HuH-7.5 (cell line): ENCODE measurements at regions not wholly inside any gene's neighbourhood (a gene's known extent, or its start where the extent isn't known, plus 50 kb on each side); places are given as distances from the start of the nearest gene placed in this dataset.

Source experiments
- DNase-seq: peaks from one replicate; pipeline ENCODE4 v3.0.0; 2011; ENCODE audit warnings: low spot score

DNA sequence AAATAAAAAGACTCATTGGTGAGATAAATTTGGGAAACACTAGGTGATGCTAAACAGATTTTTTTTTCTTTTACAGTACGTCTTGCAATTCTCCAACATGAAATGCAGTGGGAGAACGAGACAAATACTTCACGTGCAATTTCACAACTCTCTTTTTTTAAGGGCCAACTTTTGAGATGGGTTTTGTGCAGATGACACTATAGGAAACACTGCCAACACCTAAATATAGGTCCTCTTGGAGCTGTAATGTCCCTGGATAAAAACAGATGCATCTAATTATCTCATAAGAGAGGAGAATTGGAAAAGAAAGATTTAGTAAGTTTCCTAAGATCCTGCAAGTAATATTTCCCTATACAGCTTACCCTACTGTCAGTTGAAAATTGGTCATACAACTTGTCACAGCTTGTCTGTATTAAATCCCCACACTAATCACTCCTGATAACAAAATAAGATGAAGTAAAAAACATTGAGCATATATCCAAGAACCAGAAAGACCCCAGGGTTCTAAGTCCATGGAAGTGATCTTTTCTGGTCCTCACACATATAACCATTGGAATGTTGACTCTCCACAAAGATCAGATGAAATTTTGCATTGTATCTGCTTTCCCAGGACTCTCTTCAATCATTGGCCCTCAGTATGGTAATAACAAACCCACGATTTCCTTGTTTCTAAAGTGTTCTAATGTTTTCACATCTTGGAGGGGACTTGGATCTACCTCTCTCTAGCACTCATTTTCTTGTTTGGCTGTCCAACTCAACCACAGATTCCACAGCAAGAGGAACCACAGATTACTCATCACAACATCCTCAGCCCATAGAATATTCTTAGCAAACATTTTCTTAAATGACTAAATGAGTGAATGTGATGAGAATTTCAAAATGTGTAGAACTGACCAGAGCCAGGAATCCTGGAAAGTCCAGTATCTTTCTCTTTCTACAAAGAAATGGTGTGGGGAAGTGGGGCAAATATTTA lies 769.4 kb upstream of the USP15 start:
- no peak for DNase-seq

DNA sequence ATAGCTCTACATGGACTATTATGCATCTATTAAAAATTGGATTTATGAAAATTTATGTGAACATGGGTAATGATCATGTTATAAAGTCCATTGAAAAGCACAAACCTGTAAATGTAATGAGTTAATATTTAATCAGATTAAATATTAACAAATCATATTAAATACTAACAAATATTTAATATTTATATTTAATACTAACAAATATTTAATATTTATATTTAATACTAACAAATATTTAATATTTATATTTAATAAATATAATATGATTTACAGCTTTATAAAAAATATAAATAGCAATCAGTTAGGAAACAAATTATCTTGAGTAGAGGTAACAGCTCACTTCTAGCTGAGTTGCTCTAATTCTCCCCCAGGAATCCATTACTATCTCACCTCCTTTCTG lies 758.0 kb upstream of the USP15 start:
- DNase-seq, result no peak

DNA sequence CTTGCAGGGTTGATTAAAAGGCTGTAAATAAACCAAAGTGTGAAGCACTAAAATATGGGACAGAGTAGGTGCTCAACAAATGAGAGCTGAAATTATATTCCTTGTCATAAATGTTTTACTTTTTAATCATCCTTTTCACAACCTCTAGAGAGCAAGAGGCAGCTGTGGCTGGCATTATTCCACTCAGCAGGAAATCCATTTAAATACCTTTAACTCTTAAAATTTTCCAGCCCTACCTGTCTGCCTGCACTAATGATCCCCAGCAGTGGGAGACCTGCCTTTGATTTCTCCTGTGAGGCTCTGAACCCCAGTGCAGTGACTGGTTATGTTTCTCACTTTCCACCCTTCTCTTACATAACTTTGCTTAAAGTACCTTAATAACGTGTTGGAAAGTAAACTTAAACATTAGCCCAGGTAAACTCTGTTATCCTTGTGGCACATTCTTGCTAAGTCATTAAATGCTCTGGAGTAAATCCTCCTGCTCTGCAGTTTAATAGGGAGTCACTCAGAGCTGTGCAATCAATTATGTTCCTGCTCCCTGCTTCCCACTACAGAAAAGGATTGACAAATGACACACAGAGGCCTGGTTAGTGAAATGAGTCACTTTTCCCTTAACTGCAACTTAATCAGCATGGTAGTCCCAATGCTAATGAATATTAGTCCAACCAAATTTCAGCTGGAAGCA lies 755.7 kb upstream of the USP15 start:
- no peak for DNase-seq

DNA sequence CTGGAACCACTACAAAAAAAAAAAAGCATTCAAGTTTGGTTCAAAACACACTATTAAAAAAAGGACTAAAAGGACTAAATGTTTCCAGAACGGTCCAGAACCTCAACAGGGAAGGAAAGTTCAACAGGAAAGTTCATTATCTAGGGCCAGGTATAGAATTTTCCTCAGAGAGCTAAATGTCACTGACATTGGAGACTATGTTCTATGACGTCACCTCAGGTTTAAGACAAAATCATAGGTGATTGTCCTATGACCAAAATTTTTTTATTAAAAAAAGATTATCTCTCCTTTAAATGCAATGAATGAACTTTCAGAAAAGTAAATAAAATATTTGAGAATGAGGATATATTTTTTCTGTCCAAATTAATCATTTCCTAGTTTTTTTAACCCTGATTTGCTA lies 746.7 kb upstream of the USP15 start:
- no peak for DNase-seq

DNA sequence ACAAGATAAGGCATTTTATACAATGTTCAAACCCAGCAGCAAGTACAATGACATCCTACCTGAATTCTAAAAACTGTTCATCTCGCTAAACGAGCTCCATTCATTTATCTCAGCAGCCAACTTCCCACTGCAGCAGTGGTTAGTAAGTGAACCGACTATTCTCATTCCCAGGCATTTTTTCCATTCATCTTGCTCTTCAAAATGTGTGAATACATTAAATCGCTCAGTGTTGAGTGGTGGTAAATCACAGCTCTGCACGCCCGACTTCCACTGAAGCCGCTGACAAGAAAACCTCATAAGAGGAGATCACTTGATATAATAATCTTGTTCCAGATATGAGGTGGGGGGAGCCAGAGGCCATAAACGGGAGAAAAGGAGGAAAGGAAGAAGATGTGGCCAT lies 746.2 kb upstream of the USP15 start:
- DNase-seq, result no peak

DNA sequence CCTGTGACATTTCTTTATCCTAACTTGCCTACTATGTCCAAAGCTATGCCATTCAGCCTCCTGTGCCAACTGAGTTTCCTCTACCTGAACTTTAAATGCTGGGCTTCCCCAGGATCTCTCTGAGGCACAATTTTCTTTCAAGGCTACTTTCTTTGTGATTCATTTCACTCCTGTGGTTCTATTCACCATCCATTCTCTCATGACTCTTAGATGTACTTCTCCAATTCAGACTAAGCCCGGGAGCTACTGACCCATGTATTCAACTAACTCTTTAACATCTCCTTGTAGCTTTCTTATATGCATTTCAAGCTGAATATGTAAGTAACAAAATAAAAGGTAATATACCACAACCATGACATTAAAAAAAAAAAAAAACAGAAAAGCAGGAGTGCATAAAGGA lies 738.9 kb upstream of the USP15 start:
- DNase-seq, result no peak

DNA sequence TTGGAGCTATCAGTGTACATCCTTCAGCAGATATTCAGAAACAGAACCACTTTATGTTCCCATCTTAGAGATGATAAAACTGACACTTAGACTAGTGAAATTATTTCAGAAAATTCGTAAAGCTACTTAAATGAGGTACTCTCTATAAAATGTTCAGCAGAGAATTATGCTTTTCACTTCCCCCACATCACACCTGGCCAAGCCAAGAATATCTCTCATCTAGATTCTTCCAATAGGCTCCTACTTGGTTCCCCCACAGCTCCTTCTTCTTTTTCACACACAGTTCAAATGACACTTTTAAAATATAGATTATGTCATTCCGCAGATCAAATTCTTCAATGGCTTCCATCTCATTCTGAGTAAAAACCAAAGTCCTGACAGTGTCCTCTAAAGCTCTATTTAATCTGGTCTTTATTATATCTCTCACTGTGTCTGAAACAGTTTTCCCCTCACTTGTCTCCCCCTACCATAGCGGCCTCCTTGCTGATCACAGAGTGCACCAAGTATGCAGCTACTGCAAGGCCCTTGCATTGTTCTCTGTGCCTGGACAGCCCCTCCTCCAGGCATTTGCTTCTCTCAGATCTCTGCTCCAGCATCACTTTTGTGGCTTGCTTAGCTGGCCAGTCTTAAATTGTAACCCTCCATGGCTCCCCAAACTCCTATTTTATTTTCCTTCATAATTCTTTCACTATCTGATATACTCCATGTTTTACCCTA lies 736.8 kb upstream of the USP15 start:
- no peak for DNase-seq

DNA sequence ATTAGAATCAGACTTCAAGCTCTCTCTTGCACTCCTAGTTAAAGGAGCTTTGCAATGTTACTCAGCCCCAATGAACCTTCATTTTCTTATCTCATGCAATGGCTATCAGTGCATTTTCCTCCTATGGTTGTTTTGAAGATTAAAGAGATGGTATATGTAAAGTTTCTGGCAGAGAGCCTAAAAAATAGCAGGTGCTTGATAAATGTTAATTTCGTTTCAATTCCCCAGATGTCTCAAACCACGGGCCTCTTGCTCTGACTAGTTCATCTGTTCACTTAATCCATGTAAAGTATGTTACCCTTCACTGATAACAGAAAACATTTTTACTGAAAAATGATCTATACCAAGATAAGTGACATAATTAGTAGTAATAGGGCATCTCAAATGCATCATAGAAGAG lies 735.4 kb upstream of the USP15 start:
- DNase-seq, result no peak

DNA sequence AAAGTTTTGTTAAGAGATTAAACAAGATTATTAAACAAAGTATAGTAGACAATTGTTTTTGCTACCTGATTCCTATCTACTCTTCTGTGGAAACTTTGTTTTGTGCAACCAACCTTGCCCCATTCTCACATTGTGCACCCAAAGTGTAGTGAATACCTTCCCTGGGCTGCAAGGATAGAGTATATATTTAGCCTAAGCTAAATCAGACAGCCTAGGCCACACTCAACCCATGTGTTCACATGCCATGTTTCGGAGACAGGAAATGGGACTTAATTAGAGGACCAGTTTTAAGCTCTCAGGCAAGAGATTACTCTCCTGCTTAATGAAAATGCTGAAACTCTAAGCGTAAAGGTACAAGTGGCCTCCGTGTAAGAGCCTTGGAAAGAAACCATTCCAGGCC lies 734.9 kb upstream of the USP15 start:
- DNase-seq, result no peak

DNA sequence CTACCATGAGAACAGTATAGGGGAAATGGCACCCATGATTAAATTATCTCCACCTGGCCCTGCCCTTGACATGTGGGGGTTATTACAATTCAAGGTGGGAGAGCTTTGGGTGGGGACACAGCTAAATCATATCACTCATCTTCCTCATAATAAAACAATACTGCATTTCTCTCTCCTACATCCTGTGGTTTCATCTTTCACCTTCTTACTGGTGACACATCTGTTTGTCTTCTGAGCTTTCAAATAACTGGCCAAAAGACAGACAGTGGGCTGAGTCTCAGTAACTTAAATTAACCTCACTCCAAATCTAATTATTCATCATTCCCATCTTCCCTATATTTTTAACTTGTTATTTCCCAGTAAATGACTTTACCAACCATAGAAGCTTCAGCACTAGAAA lies 729.7 kb upstream of the USP15 start:
- no peak for DNase-seq

DNA sequence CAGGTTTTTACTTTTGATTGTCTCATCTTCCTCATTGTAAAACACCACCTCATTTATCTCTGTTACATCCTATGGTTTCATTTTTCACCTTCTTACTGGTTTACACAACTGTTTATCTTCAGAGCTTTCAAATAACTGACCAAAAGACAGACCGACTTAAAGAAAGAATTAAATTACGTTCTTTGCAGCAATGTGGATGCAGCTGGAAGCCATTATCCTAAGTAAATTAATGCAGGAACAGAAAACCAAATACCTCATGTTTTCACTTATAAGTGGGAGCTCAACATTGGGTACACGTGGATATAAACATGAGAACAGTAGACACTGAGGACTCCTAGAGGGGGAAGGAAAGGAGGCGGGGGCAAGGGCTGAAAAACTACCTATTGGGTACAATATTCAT lies 729.0 kb upstream of the USP15 start:
- no peak for DNase-seq

DNA sequence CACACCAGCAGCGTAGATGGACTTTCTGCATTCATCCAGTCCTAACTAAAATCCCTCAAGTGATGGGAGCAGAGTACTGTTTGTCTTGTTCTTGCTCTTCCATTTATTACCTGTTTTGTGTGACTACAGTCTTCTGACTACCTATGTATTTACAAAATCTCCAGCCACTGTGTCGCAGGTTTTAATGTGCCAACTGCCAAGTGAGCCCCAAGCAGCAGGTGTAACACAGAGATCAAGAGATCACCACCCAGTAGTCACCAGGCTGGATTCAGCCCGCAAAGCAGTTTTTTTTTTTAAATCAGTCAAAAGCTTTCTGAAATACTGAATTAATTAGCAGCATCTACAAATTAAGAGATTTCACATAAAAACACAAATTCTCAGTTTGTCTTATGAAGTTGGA lies 724.1 kb upstream of the USP15 start:
- DNase-seq, result no peak

DNA sequence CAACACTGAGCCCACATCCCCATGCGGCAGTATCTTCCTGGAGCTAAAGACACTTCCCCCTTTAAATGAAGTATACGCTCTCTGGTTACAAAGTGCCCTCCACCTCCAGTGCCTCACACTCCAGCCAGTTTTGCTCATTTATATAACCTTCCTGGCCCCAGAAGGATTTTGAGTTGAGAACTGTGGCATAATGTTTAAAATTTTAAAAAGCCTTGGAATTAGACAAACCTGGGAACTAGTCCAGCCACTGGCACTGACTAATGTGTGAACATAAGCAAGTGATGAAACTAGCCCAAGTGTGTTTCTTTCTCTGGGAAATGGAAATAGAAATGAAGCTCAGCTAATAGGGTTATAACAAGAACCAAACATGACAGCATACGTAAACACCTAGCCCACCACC lies 723.7 kb upstream of the USP15 start:
- no peak for DNase-seq

DNA sequence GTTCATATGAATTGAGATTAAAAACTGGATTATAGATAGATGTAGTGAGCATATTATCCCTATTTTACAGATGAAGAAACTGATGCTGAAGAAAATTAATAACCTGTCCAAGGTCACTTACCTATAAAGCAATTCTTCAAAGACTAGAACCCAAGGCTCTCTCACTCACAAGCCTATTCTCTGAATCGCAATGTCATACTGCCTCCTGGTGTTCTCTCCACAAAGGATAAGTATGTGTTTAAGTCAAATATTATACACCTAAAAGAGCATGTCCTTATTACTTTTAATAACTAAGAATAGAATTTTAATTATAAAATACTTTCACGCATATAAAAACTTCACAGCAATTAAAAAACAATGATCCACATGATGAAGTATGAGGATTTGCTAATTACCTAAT lies 721.3 kb upstream of the USP15 start:
- no peak for DNase-seq

DNA sequence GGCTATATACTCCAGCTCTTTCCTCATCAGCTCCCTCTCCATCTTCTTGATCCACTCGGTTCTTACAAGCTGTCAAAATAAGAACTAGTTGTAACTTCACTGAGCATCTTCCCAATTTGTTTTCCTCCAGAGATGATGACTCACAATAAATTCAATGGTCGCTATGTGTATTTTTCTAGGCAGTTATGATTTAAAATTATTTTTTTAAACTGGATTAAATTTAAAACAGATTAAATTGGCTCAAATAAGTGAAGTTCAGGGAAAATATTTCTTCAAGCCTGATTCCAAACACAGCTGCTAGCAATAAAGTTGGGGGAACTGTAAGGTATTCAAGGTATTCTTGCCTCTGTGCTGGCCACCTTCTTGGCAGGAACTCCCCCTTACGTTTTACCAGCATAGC lies 717.7 kb upstream of the USP15 start:
- DNase-seq, result no peak

DNA sequence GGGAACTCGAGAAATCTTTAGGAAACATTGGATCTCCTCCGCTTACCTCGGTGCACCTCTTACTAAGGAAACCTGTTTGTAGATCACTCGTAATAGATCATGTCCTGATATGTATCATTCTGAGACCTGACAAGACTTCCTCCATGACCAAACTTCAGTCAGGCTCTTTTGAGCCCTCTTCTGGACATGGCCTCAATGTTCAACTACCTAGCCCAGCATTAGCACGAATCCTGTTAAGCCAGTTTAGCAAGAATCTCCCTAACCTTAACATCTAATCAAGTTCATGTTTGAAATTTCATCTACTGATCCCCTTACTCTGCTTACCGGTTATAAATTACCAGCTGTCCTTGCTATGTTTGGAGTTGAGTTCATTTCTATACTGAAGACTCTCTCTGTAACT lies 713.9 kb upstream of the USP15 start:
- no peak for DNase-seq

DNA sequence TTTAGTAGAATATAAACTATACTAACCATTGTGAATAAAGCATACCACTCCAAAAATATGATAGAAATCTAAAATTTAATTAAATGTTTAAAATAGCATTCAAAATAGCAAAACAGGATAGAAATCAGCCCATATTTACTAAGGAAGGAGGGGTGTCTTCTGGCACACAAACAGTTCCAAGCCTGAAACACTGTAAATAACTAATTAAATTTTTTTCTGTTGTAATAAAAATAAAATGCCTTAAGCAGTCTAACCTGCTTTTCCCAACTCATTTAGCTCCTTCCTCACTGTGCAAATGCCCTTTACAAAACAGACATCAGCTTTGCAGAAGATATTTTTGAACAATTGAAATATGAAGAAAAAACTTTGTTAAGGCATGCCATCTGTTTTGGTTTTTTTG lies 707.1 kb upstream of the USP15 start:
- no peak for DNase-seq

DNA sequence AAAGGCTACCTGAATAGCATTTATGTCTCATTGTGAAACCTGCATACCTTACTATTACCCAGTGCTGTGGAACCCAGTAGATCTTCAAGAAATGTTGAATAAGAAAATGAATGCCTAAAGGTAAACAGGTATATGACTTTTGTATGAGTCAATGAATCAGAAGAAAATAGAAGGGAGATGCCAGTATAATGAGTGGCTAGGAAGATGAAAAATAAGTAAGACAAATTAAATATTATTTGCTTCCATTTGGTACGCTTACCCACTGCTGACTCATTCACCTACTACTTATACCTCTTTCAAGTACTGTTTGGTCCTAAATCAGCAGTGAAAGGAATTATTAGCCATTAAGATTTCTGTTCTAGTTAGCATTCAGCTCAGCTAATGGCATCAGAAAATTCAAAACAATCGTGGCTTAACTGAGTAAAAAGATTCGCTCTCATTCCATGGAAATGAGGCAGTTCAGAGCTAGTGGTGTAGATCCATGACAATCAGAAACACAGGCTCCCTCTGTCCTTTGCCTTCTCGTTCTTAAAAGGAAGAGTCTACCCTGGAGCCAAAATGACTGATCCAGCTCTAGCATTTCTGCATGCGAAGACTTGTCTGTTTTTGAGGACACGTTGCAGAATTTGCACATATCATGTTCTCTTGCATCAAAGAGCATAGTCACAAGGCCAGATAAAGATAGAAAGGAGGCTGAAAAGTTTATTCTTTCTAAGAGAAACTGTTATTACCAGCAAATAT lies 705.8 kb upstream of the USP15 start:
- no peak for DNase-seq

DNA sequence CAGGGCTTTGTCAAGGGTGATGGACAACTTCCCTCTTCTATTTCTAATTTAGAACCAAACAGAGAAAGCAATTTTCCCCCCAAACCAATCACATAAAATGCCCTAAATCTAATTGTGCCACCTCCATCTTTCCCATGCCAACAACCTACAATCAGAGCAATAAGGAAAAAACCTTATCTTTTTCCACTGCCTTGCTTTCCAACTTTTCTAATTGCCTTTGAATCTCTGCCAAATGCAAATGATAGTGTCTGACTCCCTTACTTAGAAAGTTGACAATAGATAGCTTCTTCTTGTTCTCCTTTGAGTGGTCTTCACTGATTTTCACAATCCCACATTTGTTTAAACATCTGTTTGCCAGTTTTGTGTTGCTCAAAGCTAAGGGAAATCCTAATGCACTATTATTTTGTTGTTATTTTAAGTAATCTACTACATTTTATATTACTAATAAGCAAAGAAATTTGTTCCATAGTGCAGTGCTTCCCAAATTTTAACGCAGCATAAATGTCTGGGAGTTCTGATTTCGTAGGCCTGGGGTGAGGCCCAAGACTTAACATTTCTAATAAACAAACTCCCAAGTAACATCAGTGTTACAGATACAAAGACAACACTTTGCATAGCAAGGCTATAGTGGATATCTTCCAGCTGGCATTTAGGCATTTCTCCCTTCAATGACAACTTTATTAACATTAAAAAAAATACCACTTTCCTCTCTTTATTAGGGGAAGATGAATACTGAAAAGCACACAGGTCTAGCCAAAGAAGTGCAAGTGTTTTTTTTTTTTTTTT lies 696.3 kb upstream of the USP15 start:
- no peak for DNase-seq

DNA sequence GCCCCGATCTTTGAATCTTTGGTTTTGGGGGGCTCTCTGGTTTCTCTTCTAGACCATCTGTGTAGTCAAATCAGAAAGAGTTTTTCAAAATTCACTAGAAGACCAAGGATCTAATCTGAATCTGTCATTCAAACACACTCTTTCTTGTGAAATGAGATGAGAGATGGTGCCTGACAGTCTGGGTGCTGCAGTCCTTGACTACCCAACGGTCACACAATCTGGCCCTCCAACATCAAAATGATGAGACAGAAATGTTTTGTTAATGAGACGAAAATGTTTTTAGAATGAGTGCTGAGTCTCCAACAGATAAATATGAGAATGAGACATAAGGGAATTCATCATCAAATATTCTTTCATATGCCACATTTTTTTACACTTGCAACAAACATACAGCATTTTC lies 695.7 kb upstream of the USP15 start:
- no peak for DNase-seq

DNA sequence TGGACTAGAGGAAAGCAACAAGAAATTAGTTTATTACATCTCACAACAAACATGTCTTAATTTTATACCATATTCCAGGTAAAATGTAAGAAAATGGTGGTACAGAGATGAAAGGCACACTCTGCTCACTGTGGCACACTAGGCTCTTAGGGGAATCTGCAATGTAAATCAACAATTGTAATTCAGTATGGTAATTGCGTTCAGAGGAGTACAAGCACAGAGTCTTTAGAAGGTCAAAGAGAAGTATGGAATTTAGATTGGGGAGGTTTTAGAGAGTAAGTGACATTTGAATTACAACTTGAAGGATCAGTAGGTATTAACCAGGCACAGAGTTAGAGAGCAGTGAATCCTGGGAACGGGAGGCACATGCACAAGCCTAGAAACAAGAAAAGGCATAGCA lies 694.0 kb upstream of the USP15 start:
- DNase-seq, result no peak
